ENCODE measurements at regions not wholly inside any gene's neighbourhood (a gene's known extent, or its start where the extent isn't known, plus 50 kb on each side); places are given as distances from the start of the nearest gene placed in this dataset.

GRCh38 chr9:7534211-7534935, 265.2 kb downstream of the DMAC1 start:
- no peak overlapping the region for H3K23ac ChIP-seq (ENCODE audit: insufficient read length)
- no peak overlapping the region for H2BK12ac ChIP-seq (ENCODE audit: low read depth, low read length)
- H3K79me2 ChIP-seq (ENCODE audit: control insufficient read depth in 1 of 2, insufficient read depth in 2 of 2, low read length in 2 of 2): no peaks in the 10 kb centered on the region
- H3K4me2 ChIP-seq (ENCODE audit: insufficient read depth in 1 of 2, low read depth in 2 of 2, low read length in 2 of 2): no peak overlapping the region
- TF ChIP-seq CTBP2 (IDR thresholded peaks at IDR 0.05; ENCODE audit: borderline replicate concordance, insufficient read depth, insufficient read length, low read length) (no peak), SRF (IDR thresholded peaks at IDR 0.05; ENCODE audit: low read depth, low read length) (no peak), CREB1 (IDR thresholded peaks at IDR 0.05) (no peak), CHD2 (IDR thresholded peaks at IDR 0.05; ENCODE audit: low read length) (no peak), SUZ12 (IDR thresholded peaks at IDR 0.05; ENCODE audit: low read length) (no peak), FOSL1 (IDR thresholded peaks at IDR 0.05; ENCODE audit: insufficient read depth, low read depth, low read length) (no peak), SIRT6 (IDR thresholded peaks at IDR 0.05; ENCODE audit: low read length) (no peak), ATF2 (IDR thresholded peaks at IDR 0.05; ENCODE audit: low read length) (no peak), POU5F1 (IDR thresholded peaks at IDR 0.05; ENCODE audit: low read depth, low read length) (no peak)
- no peak overlapping the region for H3K56ac ChIP-seq (replicated peaks; ENCODE audit: insufficient read length, low read depth, low read length)
- no peak overlapping the region for H2AFZ ChIP-seq (ENCODE audit: low read length)
- H2BK120ac ChIP-seq (replicated peaks; ENCODE audit: low read depth, low read length): no peak overlapping the region
- no peak for DNase-seq (ENCODE audit: low read depth in 1 of 2, low spot score in 2 of 2)
- H3K4ac ChIP-seq (replicated peaks; ENCODE audit: insufficient read length, low read depth, low read length): no peak overlapping the region
- no peak overlapping the region for H4K5ac ChIP-seq (ENCODE audit: insufficient read length, low read depth, low read length)
- no peaks in the 10 kb centered on the region for H3K9me3 ChIP-seq (ENCODE audit: insufficient read depth in 2 of 2, low read depth in 1 of 2, low read length in 1 of 2)
- H2BK20ac ChIP-seq (ENCODE audit: low read length): no peak overlapping the region
- POLR2A ChIA-PET (ENCODE audit: partially characterized antibody): no interaction called here
- CTCF ChIA-PET (ENCODE audit: partially characterized antibody): interaction anchor here (0.6 to 2.3 kb wide), 14 partner anchors 10 to 476 kb away, joined by 3 to 8 read pairs (median 3); no protein-coding TSS in a partner anchor
- H3K4me3 ChIP-seq (ENCODE audit: extremely low read depth in 1 of 4, insufficient read depth in 2 of 4, low read depth in 3 of 4, low read length in 4 of 4): no peak overlapping the region
- no peaks in the 10 kb centered on the region for H3K23me2 ChIP-seq (ENCODE audit: low read depth, low read length)
- no peaks in the 10 kb centered on the region for H3K4me1 ChIP-seq (replicated peaks in 1 of 4; ENCODE audit: control insufficient read depth in 3 of 4, insufficient read depth in 4 of 4, low read length in 3 of 4)
- H3K14ac ChIP-seq (ENCODE audit: insufficient read length): no peak overlapping the region
- H2AK5ac ChIP-seq (ENCODE audit: low read depth, low read length): no peak overlapping the region
- no peak overlapping the region for H4K8ac ChIP-seq (ENCODE audit: extremely low read depth, insufficient read depth, low read length)
- H3K79me1 ChIP-seq (ENCODE audit: low read depth, low read length): no peaks in the 10 kb centered on the region
- no peak for FAIRE-seq
- H3K18ac ChIP-seq (ENCODE audit: extremely low read depth, low read length): no peak overlapping the region
- H3K36me3 ChIP-seq (ENCODE audit: control insufficient read depth in 2 of 4, insufficient read depth in 4 of 4, low read length in 3 of 4): no peaks in the 10 kb centered on the region
- no peaks in the 10 kb centered on the region for H3K27me3 ChIP-seq (replicated peaks in 1 of 4; ENCODE audit: control insufficient read depth in 3 of 4, extremely low read depth in 1 of 4, insufficient read depth in 3 of 4, low read length in 3 of 4)
- no peak overlapping the region for H3K9ac ChIP-seq (replicated peaks in 1 of 4; ENCODE audit: extremely low read depth in 1 of 4, low read depth in 3 of 4, low read length in 3 of 4)
- WGBS, 2 experiments (ENCODE audit: extremely low coverage in 1 of 2, insufficient coverage in 1 of 2, insufficient read length in 1 of 2, insufficient replicate concordance in 2 of 2, low coverage in 1 of 2, low lambda C conversion rate in 2 of 2, missing lambda C conversion rate in 1 of 2): 93% methylated on average over 5 of the region's 5 CpGs; no CpG with 5 or more reads in 1 of the 2 experiments
- H4K91ac ChIP-seq (replicated peaks; ENCODE audit: insufficient read length, low read length): no peak overlapping the region
- no peak overlapping the region for H3K27ac ChIP-seq (ENCODE audit: low read depth, low read length)
- H2BK5ac ChIP-seq (ENCODE audit: low read depth, low read length): no peak overlapping the region
- no peak overlapping the region for H2BK15ac ChIP-seq (ENCODE audit: low read length)
- no peaks in the 10 kb centered on the region for H4K20me1 ChIP-seq (replicated peaks in 1 of 2; ENCODE audit: control insufficient read depth in 1 of 2, insufficient read depth in 2 of 2, low read length in 2 of 2)

Measured in H1 (cell line).